HG03521 (cell line): ENCODE measurements at regions not wholly inside any gene's neighbourhood (a gene's known extent, or its start where the extent isn't known, plus 50 kb on each side); places are given as distances from the start of the nearest gene placed in this dataset.
"Not testable (repeated sequence)": the region's sequence is repeated elsewhere in the genome, so short reads cannot be mapped to it uniquely, and the experiment has no call there.

Experiments
- ATAC-seq: cut with Tn5 transposase; IDR thresholded peaks from one replicate; pipeline ENCODE4 v1.9.1; 2021; ENCODE audit warnings: mild to moderate bottlenecking, moderate library complexity; ENCODE audit not compliant: unreplicated experiment

- ATAC-seq: no peak
These were observed 380.7 kb downstream of the REEP3 start for GRCh38 chr10:63901881-63902280.

- no peak for ATAC-seq
These were observed 389.6 kb downstream of the REEP3 start for GRCh38 chr10:63910806-63911205.

- ATAC-seq: no peak
These were observed 394.0 kb downstream of the REEP3 start for GRCh38 chr10:63915240-63915639.

- ATAC-seq: no peak
These were observed 396.2 kb downstream of the REEP3 start for GRCh38 chr10:63917363-63917762.

- no peak for ATAC-seq
These were observed 398.5 kb downstream of the REEP3 start for GRCh38 chr10:63919575-63920279.

GRCh38 chr10:63920926-63921325 is 399.7 kb downstream of the REEP3 start:
- ATAC-seq: no peak

GRCh38 chr10:63921908-63922467 is 400.8 kb downstream of the REEP3 start:
- ATAC-seq: no peak

- ATAC-seq: no peak
These were observed 401.5 kb downstream of the REEP3 start for GRCh38 chr10:63922468-63923284.

- no peak for ATAC-seq
These were observed 408.7 kb downstream of the REEP3 start for GRCh38 chr10:63929831-63930467.

GRCh38 chr10:63930584-63930983 is 409.4 kb downstream of the REEP3 start:
- no peak for ATAC-seq

GRCh38 chr10:63935705-63936104 is 414.5 kb downstream of the REEP3 start:
- no peak for ATAC-seq

- no peak for ATAC-seq
These were observed 419.2 kb downstream of the REEP3 start for GRCh38 chr10:63940277-63940922.

GRCh38 chr10:63964406-63964805 is 443.2 kb downstream of the REEP3 start:
- no peak for ATAC-seq

- ATAC-seq: no peak
These were observed 444.6 kb downstream of the REEP3 start for GRCh38 chr10:63965846-63966245.

GRCh38 chr10:63972949-63973827 is 452.0 kb downstream of the REEP3 start:
- no peak for ATAC-seq

- peak; percentile 92 for ATAC-seq
These were observed 455.3 kb downstream of the REEP3 start for GRCh38 chr10:63976538-63976937.

- ATAC-seq: no peak
These were observed 456.2 kb downstream of the REEP3 start for GRCh38 chr10:63977329-63977923.

GRCh38 chr10:63980870-63981269 is 459.7 kb downstream of the REEP3 start:
- ATAC-seq: not testable (repeated sequence)

GRCh38 chr10:63984061-63984460 is 462.9 kb downstream of the REEP3 start:
- not testable (repeated sequence) for ATAC-seq

GRCh38 chr10:63986536-63986935 is 465.3 kb downstream of the REEP3 start:
- ATAC-seq: no peak
